ENCODE measurements at regions not wholly inside any gene's neighbourhood (a gene's known extent, or its start where the extent isn't known, plus 50 kb on each side); places are given as distances from the start of the nearest gene placed in this dataset.
"Not testable (repeated sequence)": the region's sequence is repeated elsewhere in the genome, so short reads cannot be mapped to it uniquely, and the experiment has no call there.

DNA sequence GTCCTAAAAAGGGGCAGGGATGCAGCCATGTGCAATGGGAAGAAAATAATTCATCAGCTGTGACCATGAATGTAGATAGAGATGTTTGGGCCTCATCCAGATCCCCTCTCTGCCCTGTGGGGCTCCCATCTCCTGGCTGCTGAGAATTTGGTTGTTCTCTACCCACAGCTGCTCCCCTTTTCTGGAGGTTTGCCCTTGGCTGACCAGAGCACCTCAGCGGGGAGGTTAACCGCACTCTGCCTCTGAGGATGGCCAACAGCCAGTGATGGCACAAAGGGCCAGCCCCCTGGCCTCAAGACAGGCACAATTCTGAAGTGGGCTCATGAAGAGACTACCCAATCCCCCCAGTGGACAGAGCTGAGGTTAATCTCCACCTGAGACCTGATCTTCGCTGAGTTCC, 61.5 kb upstream of the SERP2 start:
- TF ChIP-seq CTCF (IDR thresholded peaks at IDR 0.05; ENCODE audit: insufficient read depth in 1 of 2, low read depth in 1 of 2, low read length in 1 of 2, severe bottlenecking in 1 of 2, unreplicated experiment in 1 of 2): no peak
- no peak overlapping the region for H3K27ac Mint-ChIP-seq (ENCODE audit: unreplicated experiment)
- no peaks in the 10 kb centered on the region for H3K4me1 ChIP-seq
- peaks cover 6% of the 10 kb centered on the region for H3K4me1 Mint-ChIP-seq (ENCODE audit: low read depth, unreplicated experiment)
- no peak overlapping the region for H3K4me3 ChIP-seq (ENCODE audit: low read depth, low read length)
- no peaks in the 10 kb centered on the region for H3K36me3 ChIP-seq (ENCODE audit: control insufficient read depth, insufficient read depth, low read length)
- no peaks in the 10 kb centered on the region for H3K9me3 ChIP-seq
- H3K9me3 Mint-ChIP-seq (ENCODE audit: unreplicated experiment): no peaks in the 10 kb centered on the region
- no peak for DNase-seq
- intact Hi-C loops (cut with micrococcal nuclease; ENCODE audit: unreplicated experiment): no loop called here
- H3K27me3 ChIP-seq (replicated peaks; ENCODE audit: control insufficient read depth, insufficient read depth, low read length): no peaks in the 10 kb centered on the region
- no peaks in the 10 kb centered on the region for H3K36me3 Mint-ChIP-seq (ENCODE audit: insufficient read depth, unreplicated experiment)
- ChIA-PET POLR2A (no interaction called here), CTCF (no interaction called here)
- BruUV-seq (replicated peaks): no TSS peak
- no peaks in the 10 kb centered on the region for H3K27me3 Mint-ChIP-seq (ENCODE audit: insufficient read depth, unreplicated experiment)
- H3K4me3 Mint-ChIP-seq (ENCODE audit: unreplicated experiment): no peak overlapping the region

DNA sequence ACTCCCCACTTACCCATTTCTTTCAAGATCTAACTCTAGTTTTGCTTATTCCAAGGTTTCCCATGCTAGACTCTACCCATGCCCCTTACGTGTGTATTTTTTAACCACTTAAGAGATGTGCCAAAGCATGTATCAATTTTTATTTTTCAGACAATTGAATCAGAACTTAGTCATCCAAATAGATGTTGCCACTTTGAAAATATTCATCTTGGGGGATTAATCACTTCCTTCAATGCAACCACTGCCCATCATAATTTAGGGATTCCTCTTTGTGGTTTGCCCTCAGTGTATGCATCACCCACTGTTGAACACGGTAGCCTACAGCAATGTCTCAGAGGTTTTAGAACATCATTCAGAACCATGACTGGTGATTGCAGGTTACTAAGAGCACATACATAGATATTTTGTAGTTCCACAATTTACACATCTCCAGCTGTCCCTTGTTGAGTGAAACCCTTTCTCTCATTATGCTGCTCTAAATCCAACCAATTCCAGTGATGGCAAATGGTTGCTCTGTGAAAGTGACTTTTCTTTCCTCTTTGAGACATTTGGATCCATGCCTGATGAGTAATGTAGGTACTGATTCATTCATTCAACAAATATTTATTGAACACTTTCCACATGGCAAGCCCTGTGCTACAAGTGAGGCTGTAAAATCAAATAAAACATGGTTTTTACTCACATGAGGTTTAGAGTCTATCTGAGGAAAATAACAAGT, 60.6 kb upstream of the SERP2 start:
- Histone ChIP-seq H3K27me3 (replicated peaks; ENCODE audit: control insufficient read depth, insufficient read depth, low read length) (no peaks in the 10 kb centered on the region), H3K4me3 (ENCODE audit: low read depth, low read length) (no peak overlapping the region), H3K4me1 (no peaks in the 10 kb centered on the region), H3K9me3 (no peaks in the 10 kb centered on the region), H3K36me3 (ENCODE audit: control insufficient read depth, insufficient read depth, low read length) (no peaks in the 10 kb centered on the region)
- POLR2A ChIA-PET: no interaction called here
- BruUV-seq (replicated peaks): no TSS peak
- intact Hi-C loops (cut with micrococcal nuclease; ENCODE audit: unreplicated experiment): no loop called here
- CTCF ChIA-PET: no interaction called here
- H3K27me3 Mint-ChIP-seq (ENCODE audit: insufficient read depth, unreplicated experiment): no peaks in the 10 kb centered on the region
- no peak for TF ChIP-seq CTCF (IDR thresholded peaks at IDR 0.05; ENCODE audit: insufficient read depth in 1 of 2, low read depth in 1 of 2, low read length in 1 of 2, severe bottlenecking in 1 of 2, unreplicated experiment in 1 of 2)
- no peak overlapping the region for H3K27ac Mint-ChIP-seq (ENCODE audit: unreplicated experiment)
- H3K4me3 Mint-ChIP-seq (ENCODE audit: unreplicated experiment): no peak overlapping the region
- no peaks in the 10 kb centered on the region for H3K36me3 Mint-ChIP-seq (ENCODE audit: insufficient read depth, unreplicated experiment)
- DNase-seq: no peak
- H3K9me3 Mint-ChIP-seq (ENCODE audit: unreplicated experiment): no peaks in the 10 kb centered on the region
- no peaks in the 10 kb centered on the region for H3K4me1 Mint-ChIP-seq (ENCODE audit: low read depth, unreplicated experiment)

- no peaks in the 10 kb centered on the region for H3K36me3 Mint-ChIP-seq (ENCODE audit: insufficient read depth, unreplicated experiment)
- no peak for TF ChIP-seq CTCF (IDR thresholded peaks at IDR 0.05; ENCODE audit: insufficient read depth in 1 of 2, low read depth in 1 of 2, low read length in 1 of 2, severe bottlenecking in 1 of 2, unreplicated experiment in 1 of 2)
- no peak overlapping the region for H3K4me3 ChIP-seq (ENCODE audit: low read depth, low read length)
- no peak for DNase-seq
- no peak overlapping the region for H3K4me3 Mint-ChIP-seq (ENCODE audit: unreplicated experiment)
- CTCF ChIA-PET: no interaction called here
- H3K4me1 Mint-ChIP-seq (ENCODE audit: low read depth, unreplicated experiment): no peaks in the 10 kb centered on the region
- no peaks in the 10 kb centered on the region for H3K9me3 ChIP-seq
- intact Hi-C loops (cut with micrococcal nuclease; ENCODE audit: unreplicated experiment): no loop called here
- no peaks in the 10 kb centered on the region for H3K27me3 ChIP-seq (replicated peaks; ENCODE audit: control insufficient read depth, insufficient read depth, low read length)
- H3K9me3 Mint-ChIP-seq (ENCODE audit: unreplicated experiment): no peaks in the 10 kb centered on the region
- BruUV-seq (replicated peaks): no TSS peak
- POLR2A ChIA-PET: no interaction called here
- no peaks in the 10 kb centered on the region for H3K36me3 ChIP-seq (ENCODE audit: control insufficient read depth, insufficient read depth, low read length)
- no peaks in the 10 kb centered on the region for H3K27me3 Mint-ChIP-seq (ENCODE audit: insufficient read depth, unreplicated experiment)
- no peaks in the 10 kb centered on the region for H3K4me1 ChIP-seq
- no peak overlapping the region for H3K27ac Mint-ChIP-seq (ENCODE audit: unreplicated experiment)
These were observed 60.0 kb upstream of the SERP2 start for GRCh38 chr13:44313674-44314073.

GRCh38 chr13:44314160-44314559, 59.5 kb upstream of the SERP2 start:
- H3K27me3 Mint-ChIP-seq (ENCODE audit: insufficient read depth, unreplicated experiment); H3K4me3 ChIP-seq (ENCODE audit: low read depth, low read length); H3K9me3 Mint-ChIP-seq (ENCODE audit: unreplicated experiment); H3K27me3 ChIP-seq (replicated peaks; ENCODE audit: control insufficient read depth, insufficient read depth, low read length); H3K4me1 ChIP-seq; H3K27ac Mint-ChIP-seq (ENCODE audit: unreplicated experiment); H3K36me3 ChIP-seq (ENCODE audit: control insufficient read depth, insufficient read depth, low read length); POLR2A ChIA-PET; H3K9me3 ChIP-seq; CTCF ChIA-PET; intact Hi-C loops (cut with micrococcal nuclease; ENCODE audit: unreplicated experiment); DNase-seq; H3K4me3 Mint-ChIP-seq (ENCODE audit: unreplicated experiment); H3K4me1 Mint-ChIP-seq (ENCODE audit: low read depth, unreplicated experiment); H3K36me3 Mint-ChIP-seq (ENCODE audit: insufficient read depth, unreplicated experiment); BruUV-seq (replicated peaks): not testable (repeated sequence)

All from Caco-2 (cell line).